Eye (tissue), 1 donor: ENCODE measurements at regions not wholly inside any gene's neighbourhood (a gene's known extent, or its start where the extent isn't known, plus 50 kb on each side); places are given as distances from the start of the nearest gene placed in this dataset.
"Not testable (repeated sequence)": the region's sequence is repeated elsewhere in the genome, so short reads cannot be mapped to it uniquely, and the experiment has no call there.

Experiments used
- DNase-seq: peaks from one replicate; pipeline ENCODE4 v3.0.0-alpha.2; 2015

GRCh38 chr4:112952313-112952700, 97.1 kb upstream of the ANK2 start:
- no peak for DNase-seq

GRCh38 chr4:112953262-112953661, 96.2 kb upstream of the ANK2 start:
- DNase-seq: no peak

GRCh38 chr4:112954286-112954685, 95.2 kb upstream of the ANK2 start:
- DNase-seq: no peak

- peak; percentile 56 for DNase-seq
Observed at GRCh38 chr4:112956484-112956896, 93.0 kb upstream of the ANK2 start.

GRCh38 chr4:112957764-112958163, 91.7 kb upstream of the ANK2 start:
- DNase-seq: not testable (repeated sequence)

- peak; percentile 76 for DNase-seq
Observed at GRCh38 chr4:112966701-112967488, 82.6 kb upstream of the ANK2 start.

GRCh38 chr4:112968451-112969159, 80.8 kb upstream of the ANK2 start:
- no peak for DNase-seq

- no peak for DNase-seq
Observed at GRCh38 chr4:112970903-112971302, 78.5 kb upstream of the ANK2 start.

- DNase-seq: peak; percentile 39
Observed at GRCh38 chr4:112973750-112974251, 75.7 kb upstream of the ANK2 start.

GRCh38 chr4:112975567-112976355, 73.7 kb upstream of the ANK2 start:
- no peak for DNase-seq

GRCh38 chr4:112978691-112979472, 70.6 kb upstream of the ANK2 start:
- no peak for DNase-seq

- DNase-seq: no peak
Observed at GRCh38 chr4:112979881-112980421, 69.5 kb upstream of the ANK2 start.

- DNase-seq: no peak
Observed at GRCh38 chr4:112982680-112983079, 66.8 kb upstream of the ANK2 start.

- no peak for DNase-seq
Observed at GRCh38 chr4:112994732-112995464, 54.6 kb upstream of the ANK2 start.
